MM.1S (cell line): ENCODE measurements at regions not wholly inside any gene's neighbourhood (a gene's known extent, or its start where the extent isn't known, plus 50 kb on each side); places are given as distances from the start of the nearest gene placed in this dataset.

ENCODE experiments used
- DNase-seq: peaks from one replicate; pipeline ENCODE4 v3.0.0-alpha.2; 2015
- H2AFZ ChIP-seq: fragments of 300-600 bp; sonication (generic); 2 replicates; pipeline ENCODE4 v1.6.0; 2016; ENCODE audit warnings: antibody characterized with exemption, low read length
- H3F3A ChIP-seq: fragments of 300-600 bp; sonication (generic); 2 replicates; pipeline ENCODE4 v1.6.1; 2016; ENCODE audit warnings: mild to moderate bottlenecking, antibody characterized with exemption, low read length, moderate library complexity, mixed read lengths; ENCODE audit not compliant: insufficient read depth
- H3K27ac ChIP-seq: fragments of 300-600 bp; sonication (generic); 2 replicates; pipeline ENCODE4 v1.5.1; 2016; ENCODE audit warnings: mild to moderate bottlenecking, low read length
- H3K27me3 ChIP-seq: fragments of 300-600 bp; sonication (generic); replicated peaks from 2 replicates; pipeline ENCODE4 v1.6.0; 2016; ENCODE audit warnings: low read length; ENCODE audit not compliant: insufficient read depth
- H3K36me3 ChIP-seq: fragments of 300-600 bp; sonication (generic); replicated peaks from 2 replicates; pipeline ENCODE4 v1.6.1; 2016; ENCODE audit warnings: mild to moderate bottlenecking, low read length, mixed read lengths; ENCODE audit not compliant: insufficient read depth
- H3K4me1 ChIP-seq: fragments of 300-600 bp; sonication (generic); 2 replicates; pipeline ENCODE4 v1.6.1; 2016; ENCODE audit warnings: low read length, mixed read lengths
- H3K4me2 ChIP-seq: fragments of 300-600 bp; sonication (generic); 2 replicates; pipeline ENCODE4 v1.6.0; 2016; ENCODE audit warnings: low read depth, low read length
- H3K4me3 ChIP-seq: fragments of 300-600 bp; sonication (generic); 2 replicates; pipeline ENCODE4 v1.5.1; 2016; ENCODE audit warnings: low read length, mixed read lengths
- H3K79me2 ChIP-seq: fragments of 300-600 bp; sonication (generic); 2 replicates; pipeline ENCODE4 v1.6.1; 2016; ENCODE audit warnings: mixed run types, low read length, mixed read lengths
- H3K9ac ChIP-seq: fragments of 300-600 bp; sonication (generic); 2 replicates; pipeline ENCODE4 v1.6.1; 2016; ENCODE audit warnings: low read length, mixed read lengths
- H3K9me2 ChIP-seq: fragments of 300-600 bp; sonication (generic); replicated peaks from 2 replicates; pipeline ENCODE4 v1.6.1; 2016; ENCODE audit warnings: mild to moderate bottlenecking, low read length, mixed read lengths; ENCODE audit not compliant: insufficient read depth
- H3K9me3 ChIP-seq: fragments of 300-600 bp; sonication (generic); replicated peaks from 2 replicates; pipeline ENCODE4 v1.6.1; 2016; ENCODE audit warnings: mild to moderate bottlenecking, low read length, mixed read lengths; ENCODE audit not compliant: insufficient read depth
- H4K20me1 ChIP-seq: fragments of 300-600 bp; sonication (generic); 2 replicates; pipeline ENCODE4 v1.6.1; 2016; ENCODE audit warnings: mild to moderate bottlenecking, low read length, moderate library complexity, mixed read lengths; ENCODE audit not compliant: insufficient read depth
- EZH2 ChIP-seq: fragments of 300-600 bp; sonication (generic); optimal IDR thresholded peaks from 2 replicates; pipeline ENCODE3; 2017; ENCODE audit warnings: low read depth, mild to moderate bottlenecking, antibody characterized with exemption, low read length, mixed read lengths
- EZH2phosphoT487 ChIP-seq: fragments of 300-600 bp; sonication (generic); IDR thresholded peaks from 2 replicates; pipeline ENCODE4 v1.6.1; 2018; ENCODE audit warnings: antibody characterized with exemption, low read length
- TF ChIP-seq, protein P1 (sequence below): fragments of 300-600 bp; sonication (generic); IDR thresholded peaks from 2 replicates; pipeline ENCODE4 v1.5.1; 2016; ENCODE audit warnings: antibody characterized with exemption, low read length, mixed read lengths

DNA sequence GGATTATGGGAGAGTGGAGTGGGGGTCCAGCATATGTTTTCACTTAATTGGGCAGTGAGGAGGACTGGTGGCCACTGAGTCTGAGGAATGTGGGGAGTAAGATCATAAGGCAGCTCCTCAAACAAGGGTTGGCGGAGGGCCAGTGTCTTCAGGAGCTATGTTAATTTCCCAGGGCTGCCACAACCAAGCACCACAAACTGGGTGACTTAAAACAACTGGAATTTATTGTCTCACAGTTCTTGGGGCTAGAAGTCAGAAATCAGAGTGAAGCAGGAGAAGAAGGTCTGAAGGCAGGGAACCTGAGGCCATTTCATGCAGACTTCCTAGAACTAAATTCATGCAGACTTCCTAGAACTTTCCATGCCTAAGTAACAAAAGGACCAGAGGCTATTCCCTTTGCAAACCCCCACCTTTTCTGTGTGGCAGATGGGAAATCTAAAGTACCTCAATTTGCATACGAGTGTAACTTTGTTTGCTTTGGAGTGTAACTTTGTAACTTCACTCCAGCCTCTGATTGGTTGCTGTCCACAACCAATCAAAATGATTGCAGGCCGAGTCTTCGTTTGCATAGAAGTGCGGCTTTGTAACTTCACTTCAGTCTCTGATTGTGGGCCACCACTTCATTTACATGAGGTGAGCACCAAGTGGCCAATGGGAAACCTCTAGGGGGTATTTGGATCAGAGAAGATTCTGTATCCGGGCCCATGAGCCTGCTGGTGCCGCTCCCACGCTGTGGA lies 50.5 kb upstream of the ZBED5 start:
- H3K27me3 ChIP-seq, result no peaks in the 10 kb centered on the region
- no peak overlapping the region for H3K9ac ChIP-seq
- no peaks in the 10 kb centered on the region for H3K79me2 ChIP-seq
- H4K20me1 ChIP-seq, result no peaks in the 10 kb centered on the region
- H3K4me2 ChIP-seq, result no peak overlapping the region
- no peaks in the 10 kb centered on the region for H3K4me1 ChIP-seq
- DNase-seq, result no peak
- TF ChIP-seq EZH2phosphoT487 (no peak), EZH2 (no peak)
- TF ChIP-seq, protein P1, sequence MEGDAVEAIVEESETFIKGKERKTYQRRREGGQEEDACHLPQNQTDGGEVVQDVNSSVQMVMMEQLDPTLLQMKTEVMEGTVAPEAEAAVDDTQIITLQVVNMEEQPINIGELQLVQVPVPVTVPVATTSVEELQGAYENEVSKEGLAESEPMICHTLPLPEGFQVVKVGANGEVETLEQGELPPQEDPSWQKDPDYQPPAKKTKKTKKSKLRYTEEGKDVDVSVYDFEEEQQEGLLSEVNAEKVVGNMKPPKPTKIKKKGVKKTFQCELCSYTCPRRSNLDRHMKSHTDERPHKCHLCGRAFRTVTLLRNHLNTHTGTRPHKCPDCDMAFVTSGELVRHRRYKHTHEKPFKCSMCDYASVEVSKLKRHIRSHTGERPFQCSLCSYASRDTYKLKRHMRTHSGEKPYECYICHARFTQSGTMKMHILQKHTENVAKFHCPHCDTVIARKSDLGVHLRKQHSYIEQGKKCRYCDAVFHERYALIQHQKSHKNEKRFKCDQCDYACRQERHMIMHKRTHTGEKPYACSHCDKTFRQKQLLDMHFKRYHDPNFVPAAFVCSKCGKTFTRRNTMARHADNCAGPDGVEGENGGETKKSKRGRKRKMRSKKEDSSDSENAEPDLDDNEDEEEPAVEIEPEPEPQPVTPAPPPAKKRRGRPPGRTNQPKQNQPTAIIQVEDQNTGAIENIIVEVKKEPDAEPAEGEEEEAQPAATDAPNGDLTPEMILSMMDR, result no peak
- no peak overlapping the region for H3K4me3 ChIP-seq
- no peaks in the 10 kb centered on the region for H3K9me3 ChIP-seq
- no peaks in the 10 kb centered on the region for H3K9me2 ChIP-seq
- H3F3A ChIP-seq, result no peaks in the 10 kb centered on the region
- no peaks in the 10 kb centered on the region for H3K36me3 ChIP-seq
- no peak overlapping the region for H2AFZ ChIP-seq
- no peak overlapping the region for H3K27ac ChIP-seq
